CD14-positive monocyte (primary cell): ENCODE measurements at regions not wholly inside any gene's neighbourhood (a gene's known extent, or its start where the extent isn't known, plus 50 kb on each side); places are given as distances from the start of the nearest gene placed in this dataset.

Experiments
- DNase-seq, 3 donors: peaks; one replicate each; pipeline ENCODE4 v3.0.0-alpha.2; 2011 to 2022
- H2AFZ ChIP-seq: 2 replicates; pipeline ENCODE4 v1.6.0; 2012; ENCODE audit warnings: mild to moderate bottlenecking, low read depth, low read length, inconsistent platforms; ENCODE audit not compliant: insufficient read depth, poor library complexity, severe bottlenecking
- H3K27ac ChIP-seq, 2 donors: 1 replicate in 1 of 2; 2 replicates in 1 of 2; pipeline ENCODE4 v1.5.1; 2012 to 2013; ENCODE audit warnings: low read length in 2 of 2, control low read depth in 1 of 2, inconsistent platforms in 1 of 2, low read depth in 1 of 2, mild to moderate bottlenecking in 1 of 2
- H3K27me3 ChIP-seq, 2 donors: one replicate each; pipeline versions ENCODE4 v1.6.0 to v1.6.1; 2011 to 2013; ENCODE audit warnings: low read length in 2 of 2; ENCODE audit not compliant: control insufficient read depth in 2 of 2, insufficient read depth in 2 of 2
- H3K36me3 ChIP-seq, 2 donors: replicated peaks in 1 of 2; 1 replicate in 1 of 2; 2 replicates in 1 of 2; pipeline versions ENCODE4 v1.5.1 to v1.6.1; 2012 to 2013; ENCODE audit warnings: low read length in 2 of 2, control low read depth in 1 of 2, inconsistent platforms in 1 of 2, mild to moderate bottlenecking in 1 of 2; ENCODE audit not compliant: insufficient read depth in 2 of 2, control insufficient read depth in 1 of 2
- H3K4me1 ChIP-seq, 2 donors: 1 replicate in 1 of 2; 2 replicates in 1 of 2; pipeline versions ENCODE4 v1.5.1 to v1.6.1; 2012 to 2013; ENCODE audit warnings: low read length in 2 of 2, control low read depth in 1 of 2, inconsistent platforms in 1 of 2, mild to moderate bottlenecking in 1 of 2, moderate library complexity in 1 of 2; ENCODE audit not compliant: insufficient read depth in 2 of 2, control insufficient read depth in 1 of 2
- H3K4me2 ChIP-seq: replicated peaks from 2 replicates; pipeline ENCODE3; 2012; ENCODE audit warnings: low read length, moderate library complexity, mild to moderate bottlenecking; ENCODE audit not compliant: poor library complexity, severe bottlenecking; ENCODE audit errors: extremely low read depth
- H3K4me3 ChIP-seq, 3 experiments: fragments of 200-600 bp in 1 of 3; sonication (generic) in 1 of 3; replicated peaks in 1 of 3; 1 replicate in 2 of 3; 2 replicates in 1 of 3; pipeline ENCODE4 v1.5.1; 2011 to 2013; ENCODE audit warnings: low read length in 3 of 3, mild to moderate bottlenecking in 3 of 3, control low read depth in 2 of 3, low read depth in 2 of 3, inconsistent platforms in 1 of 3, moderate library complexity in 1 of 3
- H3K79me2 ChIP-seq: 2 replicates; pipeline ENCODE4 v1.6.0; 2012; ENCODE audit warnings: mild to moderate bottlenecking, control low read depth, inconsistent platforms, low read length, moderate library complexity; ENCODE audit not compliant: insufficient read depth
- H3K9ac ChIP-seq: 2 replicates; pipeline ENCODE4 v1.6.0; 2017; ENCODE audit warnings: low read length, mild to moderate bottlenecking; ENCODE audit not compliant: insufficient read depth, poor library complexity, severe bottlenecking
- H3K9me3 ChIP-seq, 2 donors: replicated peaks in 1 of 2; 1 replicate in 1 of 2; 2 replicates in 1 of 2; pipeline versions ENCODE4 v1.5.1 to v1.6.1; 2012 to 2013; ENCODE audit warnings: low read length in 2 of 2, control low read depth in 1 of 2; ENCODE audit not compliant: control insufficient read depth in 1 of 2, insufficient read depth in 1 of 2
- H4K20me1 ChIP-seq: 2 replicates; pipeline ENCODE4 v1.6.0; 2012; ENCODE audit warnings: mild to moderate bottlenecking, low read length, control low read depth, moderate library complexity; ENCODE audit not compliant: insufficient read depth
- H3K27ac Mint-ChIP-seq, 7 donors: one replicate each; pipeline ENCODE4 v1.8.0; 2020; ENCODE audit warnings: mild to moderate bottlenecking in 7 of 7, mixed read lengths in 7 of 7, moderate library complexity in 6 of 7, inconsistent platforms in 2 of 7
- H3K27me3 Mint-ChIP-seq, 3 donors: one replicate each; pipeline ENCODE4 v1.8.0; 2021 to 2022; ENCODE audit warnings: low read depth in 3 of 3, mild to moderate bottlenecking in 3 of 3, mixed read lengths in 3 of 3, moderate library complexity in 3 of 3, inconsistent platforms in 1 of 3
- H3K36me3 Mint-ChIP-seq, 2 donors: one replicate each; pipeline ENCODE4 v1.8.0; 2020; ENCODE audit warnings: mixed read lengths in 2 of 2, inconsistent platforms in 1 of 2, mild to moderate bottlenecking in 1 of 2
- H3K4me1 Mint-ChIP-seq: one replicate; pipeline ENCODE4 v1.8.0; 2020; ENCODE audit warnings: mild to moderate bottlenecking, mixed read lengths
- H3K4me3 Mint-ChIP-seq, 2 donors: one replicate each; pipeline ENCODE4 v1.8.0; 2020; ENCODE audit warnings: mild to moderate bottlenecking in 2 of 2, mixed read lengths in 2 of 2, moderate library complexity in 1 of 2
- H3K9me3 Mint-ChIP-seq, 7 donors: one replicate each; pipeline ENCODE4 v1.8.0; 2020 to 2022; ENCODE audit warnings: mixed read lengths in 7 of 7, mild to moderate bottlenecking in 6 of 7, moderate library complexity in 6 of 7, inconsistent platforms in 2 of 7
- WGBS: methylation state at CpG from one replicate; pipeline ENCODE4 v1.1.5; 2013; ENCODE audit warnings: missing lambda C conversion rate; ENCODE audit not compliant: insufficient coverage; 5-methylcytosine and 5-hydroxymethylcytosine counted together
- intact Hi-C, 2 donors: fragments of 100-400 bp; cut with micrococcal nuclease; formaldehyde crosslinking; loops; one replicate each; pipeline versions ENCODE4 v1.15.0 to v1.15.1; 2023
- TF ChIP-seq, protein P1 (sequence below): fragments of 200-600 bp; IDR thresholded peaks from one replicate; pipeline ENCODE4 v1.8.0; 2022; ENCODE audit warnings: antibody characterized with exemption, mild to moderate bottlenecking

DNA sequence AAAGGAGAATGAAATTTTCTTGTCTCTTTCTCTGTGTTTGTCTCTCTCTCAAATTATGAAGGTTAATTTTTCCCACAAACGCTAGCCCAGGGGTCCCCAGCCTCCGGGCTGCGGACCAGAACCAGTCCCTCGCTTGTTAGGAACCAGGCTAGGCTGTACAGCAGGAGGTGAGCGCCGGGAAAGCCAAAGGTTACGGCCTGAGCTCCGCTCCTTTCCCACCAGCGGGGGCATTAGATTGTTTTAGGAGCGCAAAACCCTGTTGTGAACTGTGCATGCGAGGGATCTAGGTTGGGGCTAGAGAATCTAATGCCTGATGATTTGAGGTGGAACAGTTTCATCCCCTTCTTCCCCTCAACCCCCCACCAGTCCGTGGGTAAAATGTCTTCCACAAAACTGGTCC lies 74.7 kb upstream of the ZNF385D start:
- no peaks in the 10 kb centered on the region for H3K4me1 Mint-ChIP-seq
- H2AFZ ChIP-seq: no peak overlapping the region
- peaks cover 0 to 14% (median 3%) of the 10 kb centered on the region in 7 donors for H3K9me3 Mint-ChIP-seq
- no peak for DNase-seq
- H3K79me2 ChIP-seq: no peaks in the 10 kb centered on the region
- TF ChIP-seq, protein P1, sequence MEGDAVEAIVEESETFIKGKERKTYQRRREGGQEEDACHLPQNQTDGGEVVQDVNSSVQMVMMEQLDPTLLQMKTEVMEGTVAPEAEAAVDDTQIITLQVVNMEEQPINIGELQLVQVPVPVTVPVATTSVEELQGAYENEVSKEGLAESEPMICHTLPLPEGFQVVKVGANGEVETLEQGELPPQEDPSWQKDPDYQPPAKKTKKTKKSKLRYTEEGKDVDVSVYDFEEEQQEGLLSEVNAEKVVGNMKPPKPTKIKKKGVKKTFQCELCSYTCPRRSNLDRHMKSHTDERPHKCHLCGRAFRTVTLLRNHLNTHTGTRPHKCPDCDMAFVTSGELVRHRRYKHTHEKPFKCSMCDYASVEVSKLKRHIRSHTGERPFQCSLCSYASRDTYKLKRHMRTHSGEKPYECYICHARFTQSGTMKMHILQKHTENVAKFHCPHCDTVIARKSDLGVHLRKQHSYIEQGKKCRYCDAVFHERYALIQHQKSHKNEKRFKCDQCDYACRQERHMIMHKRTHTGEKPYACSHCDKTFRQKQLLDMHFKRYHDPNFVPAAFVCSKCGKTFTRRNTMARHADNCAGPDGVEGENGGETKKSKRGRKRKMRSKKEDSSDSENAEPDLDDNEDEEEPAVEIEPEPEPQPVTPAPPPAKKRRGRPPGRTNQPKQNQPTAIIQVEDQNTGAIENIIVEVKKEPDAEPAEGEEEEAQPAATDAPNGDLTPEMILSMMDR: no peak
- no peak overlapping the region for H3K4me3 ChIP-seq
- H4K20me1 ChIP-seq: no peaks in the 10 kb centered on the region
- no peaks in the 10 kb centered on the region for H3K36me3 Mint-ChIP-seq
- H3K36me3 ChIP-seq: no peaks in the 10 kb centered on the region
- no peak overlapping the region for H3K4me2 ChIP-seq
- no peak overlapping the region for H3K27ac Mint-ChIP-seq
- intact Hi-C loops: no loop called here
- H3K9me3 ChIP-seq: no peaks in the 10 kb centered on the region
- H3K9ac ChIP-seq: no peak overlapping the region
- H3K27ac ChIP-seq: no peak overlapping the region
- WGBS: 94% methylated on average over 8 of the region's 12 CpGs
- H3K27me3 ChIP-seq: no peaks in the 10 kb centered on the region
- no peak overlapping the region for H3K4me3 Mint-ChIP-seq
- H3K4me1 ChIP-seq: no peaks in the 10 kb centered on the region
- H3K27me3 Mint-ChIP-seq: peaks cover 0 to 1% (median 0%) of the 10 kb centered on the region in 3 donors

DNA sequence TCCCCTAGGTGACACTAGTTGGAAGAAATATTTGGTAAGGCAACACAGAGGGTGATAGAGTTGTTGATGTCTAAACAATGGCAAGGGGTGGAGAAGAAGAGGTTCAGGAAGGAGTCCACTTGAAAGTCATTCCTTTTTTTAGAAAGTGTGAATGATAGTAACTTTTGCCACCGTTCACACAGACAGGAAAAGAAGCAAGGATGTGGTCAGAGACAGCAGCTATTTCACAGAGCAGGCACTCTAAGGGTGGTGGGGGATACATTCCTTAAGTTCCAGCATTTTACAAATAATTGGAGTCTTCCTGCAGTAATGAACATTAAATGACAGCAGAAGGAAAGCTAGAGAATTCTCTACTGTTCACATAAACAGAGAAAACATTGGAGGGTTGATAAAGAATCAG lies 75.4 kb upstream of the ZNF385D start:
- no peak overlapping the region for H3K4me3 ChIP-seq
- WGBS: no CpG with 5 or more reads among the region's 1 CpG
- H3K79me2 ChIP-seq: no peaks in the 10 kb centered on the region
- H4K20me1 ChIP-seq: no peaks in the 10 kb centered on the region
- no peaks in the 10 kb centered on the region for H3K4me1 ChIP-seq
- Mint-ChIP-seq H3K27me3 (peaks cover 0 to 1% (median 0%) of the 10 kb centered on the region in 3 donors), H3K4me1 (no peaks in the 10 kb centered on the region), H3K27ac (no peak overlapping the region), H3K36me3 (no peaks in the 10 kb centered on the region), H3K4me3 (no peak overlapping the region), H3K9me3 (peaks cover 0 to 14% (median 3%) of the 10 kb centered on the region in 7 donors)
- TF ChIP-seq, protein P1: no peak
- DNase-seq: no peak
- H3K4me2 ChIP-seq: no peak overlapping the region
- intact Hi-C loops: no loop called here
- no peaks in the 10 kb centered on the region for H3K36me3 ChIP-seq
- H3K27me3 ChIP-seq: no peaks in the 10 kb centered on the region
- H3K9me3 ChIP-seq: no peaks in the 10 kb centered on the region
- no peak overlapping the region for H3K27ac ChIP-seq
- H2AFZ ChIP-seq: no peak overlapping the region
- no peak overlapping the region for H3K9ac ChIP-seq
